Cerebellar cortex (tissue), 1 donor: ENCODE measurements at regions not wholly inside any gene's neighbourhood (a gene's known extent, or its start where the extent isn't known, plus 50 kb on each side); places are given as distances from the start of the nearest gene placed in this dataset.

ENCODE experiments used
- DNase-seq: peaks from one replicate; pipeline ENCODE4 v3.0.0-alpha.2; 2015; ENCODE audit warnings: low spot score

DNA sequence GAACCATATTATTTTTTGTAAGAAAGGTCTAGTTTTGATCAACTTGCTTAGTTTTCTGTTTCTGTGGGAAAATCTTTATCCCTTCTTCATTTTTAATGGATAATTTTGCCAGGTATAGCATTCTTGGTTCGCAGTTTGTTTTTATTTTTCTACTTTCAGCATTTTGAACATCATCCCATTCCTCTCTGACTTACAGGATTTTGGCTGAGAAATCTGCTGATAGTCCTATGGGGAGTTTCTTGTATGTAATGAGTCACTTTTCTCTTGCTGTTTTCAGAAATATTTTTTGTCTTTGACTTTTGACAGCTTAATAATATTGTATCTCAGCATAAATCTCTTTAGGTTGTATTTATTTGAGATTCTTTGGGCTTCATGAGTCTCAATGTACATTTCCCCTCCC, 389.1 kb downstream of the PBX1 start:
- DNase-seq: no peak

DNA sequence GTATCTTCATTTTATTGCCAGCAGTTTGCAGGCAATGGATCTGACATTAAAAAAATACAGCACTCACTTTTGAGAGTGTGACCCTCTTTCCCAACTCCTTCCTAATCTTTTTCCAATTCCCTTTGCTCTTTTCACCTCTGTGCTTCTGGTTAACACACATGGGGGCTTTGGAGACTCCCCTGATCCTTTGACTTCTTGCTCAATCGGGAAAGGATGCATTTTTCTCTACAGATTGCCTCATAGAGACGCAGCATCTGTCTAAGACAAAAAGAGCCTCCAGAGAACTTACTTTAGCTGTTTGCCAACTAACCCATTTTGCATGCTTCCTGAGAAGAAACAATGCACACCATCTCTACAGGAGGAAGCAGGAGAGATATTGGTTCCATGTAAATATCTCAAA, 378.3 kb downstream of the PBX1 start:
- DNase-seq: no peak

DNA sequence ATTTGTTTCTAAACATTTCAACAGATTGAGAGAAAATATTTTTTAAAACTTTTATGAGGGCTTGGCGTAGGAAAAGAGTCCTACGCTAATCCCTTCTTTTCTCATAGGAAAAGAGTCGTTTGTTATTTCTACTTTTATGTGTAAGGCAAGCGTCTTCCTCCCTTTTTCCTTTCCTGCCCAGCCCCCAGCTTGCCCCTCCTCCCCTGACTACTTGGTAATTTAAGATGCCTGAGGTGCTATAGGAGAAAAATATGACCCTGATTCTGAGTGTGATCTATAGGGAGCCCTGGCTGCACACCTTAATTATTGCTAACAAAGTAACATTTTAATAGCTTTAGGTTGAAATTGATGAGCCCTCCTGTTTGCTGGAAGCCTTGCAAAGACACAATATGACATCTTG, 373.6 kb downstream of the PBX1 start:
- no peak for DNase-seq

DNA sequence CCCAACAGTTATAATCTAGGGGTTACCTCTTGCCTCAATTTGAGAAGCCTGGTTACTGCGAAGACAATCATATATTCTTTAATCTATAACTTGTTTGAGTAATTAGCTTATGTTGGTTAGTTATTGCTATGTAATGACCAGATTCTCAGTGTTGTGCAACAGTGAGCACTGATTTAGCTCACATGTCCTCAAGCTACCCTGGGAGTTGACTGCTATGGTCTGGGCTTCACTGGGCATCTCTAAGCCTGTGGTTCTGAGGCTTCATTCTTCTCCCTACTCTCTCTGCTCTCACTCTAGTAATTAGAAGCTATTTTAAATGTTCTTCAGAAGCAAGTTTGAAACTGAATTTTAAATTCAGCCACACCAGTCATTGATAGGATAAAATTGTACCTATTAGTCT, 371.8 kb downstream of the PBX1 start:
- no peak for DNase-seq

DNA sequence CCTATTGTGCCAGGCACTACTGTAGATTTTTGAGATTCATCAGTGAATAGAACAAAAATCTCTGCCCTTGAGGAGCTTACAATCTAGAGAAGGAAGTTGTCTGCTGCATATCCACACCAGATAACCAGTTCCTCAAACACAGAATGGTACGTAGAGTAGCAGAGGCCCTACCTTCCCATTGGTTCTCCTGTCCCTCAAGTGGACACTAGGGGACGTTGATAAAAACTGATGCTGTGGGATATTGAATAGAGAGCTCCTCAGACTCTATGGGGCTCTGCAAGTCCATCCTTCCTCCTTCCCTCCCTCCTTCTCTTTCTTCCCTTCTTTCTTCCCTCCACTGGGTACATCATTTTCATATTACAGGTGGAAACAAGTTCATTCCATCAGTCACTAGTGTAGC, 371.3 kb downstream of the PBX1 start:
- DNase-seq: no peak

DNA sequence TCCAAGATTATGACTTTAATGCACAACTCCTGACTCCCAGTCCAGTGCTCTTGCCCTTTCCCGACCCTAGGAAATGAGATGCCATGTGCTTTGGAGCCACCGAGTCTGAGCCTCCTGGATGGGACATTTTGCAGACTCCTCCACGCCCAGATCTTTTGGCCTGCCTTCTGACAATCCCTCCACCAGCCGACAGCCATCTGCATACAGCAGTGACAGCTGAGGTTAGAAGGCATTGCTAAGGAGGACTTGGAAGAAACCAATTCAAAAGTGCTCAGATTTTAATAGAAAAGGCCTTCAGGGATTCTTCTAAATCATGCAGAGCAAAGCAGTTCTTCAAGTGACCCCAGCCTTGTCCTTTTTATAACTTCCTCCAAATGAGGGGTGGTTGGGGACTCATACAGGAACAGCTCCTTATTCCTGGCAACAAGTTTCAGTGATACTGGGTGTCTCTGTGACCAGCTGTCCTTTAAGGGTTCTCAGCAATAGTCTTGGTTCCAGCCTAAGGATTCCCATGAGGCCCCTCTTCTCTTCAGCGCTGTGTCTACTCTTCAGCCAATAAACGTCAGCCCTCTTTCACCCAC, 369.3 kb downstream of the PBX1 start:
- no peak for DNase-seq

DNA sequence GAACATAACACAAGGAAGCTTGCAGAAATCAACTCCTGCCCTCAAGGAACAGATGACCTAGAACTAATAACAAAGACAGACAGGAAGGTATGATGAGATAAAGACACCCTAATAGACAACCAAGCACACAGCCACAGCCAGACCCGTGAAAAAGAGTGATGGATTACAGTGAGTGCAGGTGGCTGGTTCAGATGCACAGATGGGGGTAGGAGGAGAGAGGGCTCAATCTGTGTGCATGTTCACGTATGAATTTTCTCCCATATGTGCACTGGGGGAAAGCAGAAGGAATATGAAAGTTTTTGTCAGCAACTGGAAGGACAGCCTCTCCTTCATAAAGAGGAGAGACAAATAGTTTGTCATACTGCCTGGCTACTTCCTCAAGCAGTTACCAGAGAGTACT, 367.1 kb downstream of the PBX1 start:
- no peak for DNase-seq

DNA sequence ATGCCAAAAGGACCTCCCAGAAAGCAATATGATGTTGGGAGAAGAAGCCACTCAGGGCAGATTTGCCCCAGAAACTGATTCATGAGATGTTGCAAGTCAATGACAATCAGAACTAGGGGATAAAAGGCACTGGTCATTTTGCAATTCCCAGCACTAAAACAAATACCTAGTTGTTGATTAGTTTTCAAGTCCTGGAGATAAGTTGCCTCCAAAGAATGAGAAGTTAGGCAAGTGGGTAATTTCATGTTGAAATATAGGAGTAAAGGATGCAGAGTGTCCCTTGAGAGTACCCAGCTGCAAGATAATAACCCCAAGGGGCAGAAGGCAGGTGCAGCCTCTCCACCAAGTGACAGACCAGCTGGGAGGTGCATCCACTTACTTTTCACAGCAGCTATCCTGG, 363.6 kb downstream of the PBX1 start:
- DNase-seq: no peak

DNA sequence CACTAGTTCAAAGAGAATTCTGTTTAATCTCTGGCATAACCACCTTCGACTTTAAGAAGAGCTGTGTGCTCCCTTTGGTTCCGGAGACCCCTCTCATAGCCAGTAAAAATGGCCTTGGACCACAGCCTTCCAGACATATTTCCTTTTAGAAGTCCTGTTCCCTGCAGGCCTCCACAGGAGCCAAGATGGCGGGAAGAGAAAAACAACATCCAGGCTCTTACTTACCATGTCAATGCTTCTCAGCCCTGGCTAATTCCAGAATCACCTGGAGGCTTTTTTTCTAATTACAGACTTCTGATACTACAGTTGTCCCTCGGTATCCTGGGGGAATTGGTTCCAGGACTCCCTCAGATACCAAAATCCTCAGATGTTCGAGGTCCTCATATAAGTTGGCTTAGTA, 362.5 kb downstream of the PBX1 start:
- no peak for DNase-seq

DNA sequence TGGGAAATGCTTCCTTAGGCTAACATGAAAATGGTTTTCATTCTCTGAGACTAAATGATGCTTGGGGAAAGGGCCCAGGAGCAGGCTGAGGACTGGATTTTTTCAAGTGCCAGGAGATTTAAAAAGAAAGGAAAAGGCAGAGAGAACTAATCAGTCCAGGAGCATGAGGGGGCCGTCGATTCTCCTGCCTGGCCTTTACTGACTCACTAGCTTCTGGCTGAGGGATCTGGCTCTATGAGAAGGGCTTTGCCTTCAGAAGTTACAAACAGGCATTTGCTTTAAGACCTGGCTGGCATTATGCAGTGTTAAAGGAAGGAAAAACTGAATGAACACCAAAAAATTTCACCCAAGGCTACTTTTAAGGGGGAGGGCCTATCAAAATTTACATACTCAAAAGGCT, 359.2 kb downstream of the PBX1 start:
- no peak for DNase-seq

DNA sequence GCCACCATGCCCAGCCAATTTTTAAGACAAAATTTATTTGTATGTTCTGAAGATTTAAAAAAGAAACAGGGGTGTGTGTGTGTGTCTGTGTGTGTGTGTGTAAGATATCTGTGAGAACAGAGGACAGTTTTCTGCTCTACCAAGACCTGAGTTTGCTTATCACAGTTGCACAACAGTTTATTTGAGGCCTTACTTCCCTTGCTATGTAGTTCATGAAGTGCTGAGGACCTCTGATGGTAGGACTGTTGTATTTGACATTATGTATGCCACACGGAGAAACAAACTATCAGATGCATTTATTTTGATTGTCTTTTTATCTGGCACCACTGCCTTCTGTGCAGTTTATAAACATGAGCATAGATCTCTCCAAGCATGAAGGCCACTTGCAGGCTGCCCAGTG, 355.2 kb downstream of the PBX1 start:
- no peak for DNase-seq

DNA sequence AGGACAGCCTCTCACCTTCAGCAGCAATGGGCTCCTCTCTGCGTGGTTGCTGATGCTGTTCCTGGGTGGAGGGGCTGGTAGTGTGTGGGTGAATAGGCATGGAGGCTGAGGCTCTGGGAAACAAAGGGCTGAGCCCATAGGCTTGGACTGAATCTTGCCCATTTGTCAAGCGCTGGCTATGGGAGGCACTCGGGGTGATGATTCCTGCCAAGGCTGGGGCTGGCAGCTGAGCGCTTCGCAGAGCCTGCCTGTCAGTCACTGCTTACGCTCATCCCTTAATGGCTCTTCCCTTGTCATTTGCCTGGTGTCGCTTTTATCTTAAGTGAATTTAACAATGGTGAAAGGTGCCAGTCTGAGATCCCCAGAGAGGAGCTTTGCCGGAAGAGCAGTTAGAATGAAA, 353.3 kb downstream of the PBX1 start:
- no peak for DNase-seq

DNA sequence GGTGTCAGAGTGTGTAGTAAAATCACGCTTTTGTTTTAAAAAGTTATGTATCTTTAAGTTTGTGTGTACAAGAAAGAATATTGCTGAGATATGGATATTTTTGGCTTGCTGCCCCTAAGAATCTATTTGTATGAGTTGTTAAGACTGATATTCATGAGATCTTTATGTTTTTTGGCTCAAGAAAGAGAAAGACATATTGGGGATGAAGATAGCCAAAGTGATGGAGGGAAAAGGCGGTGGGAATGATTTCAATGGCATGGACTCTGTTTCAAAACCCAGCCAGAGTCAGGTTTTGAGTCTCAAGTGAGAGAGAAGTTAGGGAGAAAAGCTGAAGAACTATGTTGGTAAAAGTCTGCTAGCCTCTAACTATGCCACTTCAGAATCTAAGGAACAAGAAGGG, 351.7 kb downstream of the PBX1 start:
- no peak for DNase-seq

DNA sequence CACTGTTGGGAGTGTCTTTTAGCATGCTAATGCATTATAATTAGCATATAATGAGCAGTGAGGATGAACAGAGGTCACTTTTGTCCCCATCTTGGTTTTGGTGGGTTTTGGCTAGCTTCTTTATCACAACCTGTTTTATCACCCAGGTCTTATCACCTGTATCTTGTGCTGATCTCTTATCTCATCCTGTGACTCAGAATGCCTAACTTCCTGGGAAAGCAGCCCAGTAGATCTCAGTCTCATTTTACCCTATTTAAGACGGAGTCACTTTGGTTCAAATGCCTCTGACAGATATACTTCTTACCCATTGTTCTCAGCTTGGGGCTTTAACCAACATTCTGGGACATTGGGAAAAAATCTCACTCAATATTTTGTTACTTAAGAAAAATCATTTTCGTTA, 348.7 kb downstream of the PBX1 start:
- no peak for DNase-seq

DNA sequence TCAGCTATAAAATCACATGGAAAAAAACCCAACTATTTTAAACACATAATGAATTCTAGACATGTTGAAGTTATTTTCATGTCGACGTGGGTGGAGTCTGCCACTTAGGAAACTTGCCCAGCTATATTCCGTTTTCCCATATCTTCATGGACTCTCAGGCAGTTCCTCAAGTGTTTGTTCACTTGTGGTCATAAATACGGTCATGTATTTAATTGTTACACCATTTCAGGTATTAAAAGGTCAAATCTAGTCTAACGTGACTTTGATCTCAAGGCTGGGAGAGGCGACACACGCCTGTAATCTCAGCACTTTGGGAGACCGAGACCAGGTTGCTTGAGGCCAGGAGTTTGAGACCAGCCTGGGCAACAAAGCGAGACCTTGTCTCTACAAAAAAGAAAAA, 346.9 kb downstream of the PBX1 start:
- DNase-seq: no peak

DNA sequence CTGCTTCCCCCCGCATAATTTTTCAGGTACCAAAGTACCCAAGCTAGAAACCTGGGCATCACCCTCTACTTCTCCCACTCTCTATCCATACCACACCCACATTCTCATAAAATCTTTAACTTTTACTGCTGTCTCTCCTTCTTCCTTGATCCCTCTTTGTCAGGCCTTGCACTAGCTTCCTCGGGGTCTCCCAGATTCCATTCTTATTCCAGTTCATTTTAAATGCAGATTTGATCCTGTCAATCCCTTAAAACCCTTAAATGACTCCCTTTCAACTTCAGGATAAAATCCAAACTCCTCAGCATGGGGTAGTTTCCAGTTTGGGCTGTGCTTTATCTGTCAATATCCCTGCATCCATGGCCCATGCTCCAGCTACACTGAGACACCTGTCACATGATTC, 343.5 kb downstream of the PBX1 start:
- DNase-seq: no peak
